AG09309 (cell line): ENCODE measurements at regions not wholly inside any gene's neighbourhood (a gene's known extent, or its start where the extent isn't known, plus 50 kb on each side); places are given as distances from the start of the nearest gene placed in this dataset.

ENCODE experiments used
- DNase-seq: peaks from one replicate; pipeline ENCODE4 v3.0.0-alpha.2; 2010; ENCODE audit warnings: low read depth
- H3K4me3 ChIP-seq: 2 replicates; pipeline ENCODE4 v1.5.1; 2011; ENCODE audit warnings: mild to moderate bottlenecking, low read depth, low read length, moderate library complexity; ENCODE audit not compliant: control insufficient read depth
- TF ChIP-seq, protein P1 (sequence below): IDR thresholded peaks from 2 replicates; pipeline ENCODE4 v1.5.1; 2011; ENCODE audit warnings: mild to moderate bottlenecking, low read depth, low read length, inconsistent platforms; ENCODE audit not compliant: insufficient read depth, control insufficient read depth; ENCODE audit errors: missing control alignments

DNA sequence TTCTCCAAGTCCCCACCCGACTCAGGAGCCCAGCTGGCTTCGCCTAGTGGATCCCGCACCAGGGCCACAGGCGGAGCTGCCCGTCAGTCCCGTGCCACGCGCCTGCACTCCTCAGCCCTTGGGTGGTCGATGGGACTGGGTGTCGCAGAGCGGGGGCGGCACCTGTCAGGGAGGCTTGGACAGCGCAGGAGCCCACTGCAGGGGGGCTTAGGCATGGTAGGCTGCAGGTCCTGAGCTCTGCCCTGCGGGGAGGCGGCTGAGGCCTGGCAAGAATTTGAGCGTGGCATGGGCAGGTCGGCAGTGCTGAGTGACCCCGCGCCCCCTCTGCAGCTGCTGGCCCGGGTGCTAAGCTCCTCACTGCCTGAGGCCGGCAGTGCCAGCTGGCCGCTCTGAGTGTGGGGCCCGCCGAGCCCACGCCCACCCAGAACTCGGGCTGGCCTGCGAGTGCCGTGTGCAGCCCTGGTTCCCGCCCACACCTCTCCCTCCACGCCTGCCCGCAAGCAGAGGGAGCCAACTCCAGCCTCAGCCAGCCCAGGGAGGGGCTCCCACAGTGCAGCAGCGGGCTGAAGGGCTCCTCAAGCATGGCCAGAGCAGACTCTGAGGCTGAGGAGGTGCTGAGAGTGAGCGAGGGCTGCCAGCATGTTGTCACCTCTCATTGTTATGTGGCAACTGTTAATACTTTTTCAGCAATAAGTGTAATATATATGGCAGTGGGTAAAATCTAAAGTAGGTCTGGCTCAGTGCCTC lies 548.4 kb upstream of the BRINP3 start:
- TF ChIP-seq, protein P1, sequence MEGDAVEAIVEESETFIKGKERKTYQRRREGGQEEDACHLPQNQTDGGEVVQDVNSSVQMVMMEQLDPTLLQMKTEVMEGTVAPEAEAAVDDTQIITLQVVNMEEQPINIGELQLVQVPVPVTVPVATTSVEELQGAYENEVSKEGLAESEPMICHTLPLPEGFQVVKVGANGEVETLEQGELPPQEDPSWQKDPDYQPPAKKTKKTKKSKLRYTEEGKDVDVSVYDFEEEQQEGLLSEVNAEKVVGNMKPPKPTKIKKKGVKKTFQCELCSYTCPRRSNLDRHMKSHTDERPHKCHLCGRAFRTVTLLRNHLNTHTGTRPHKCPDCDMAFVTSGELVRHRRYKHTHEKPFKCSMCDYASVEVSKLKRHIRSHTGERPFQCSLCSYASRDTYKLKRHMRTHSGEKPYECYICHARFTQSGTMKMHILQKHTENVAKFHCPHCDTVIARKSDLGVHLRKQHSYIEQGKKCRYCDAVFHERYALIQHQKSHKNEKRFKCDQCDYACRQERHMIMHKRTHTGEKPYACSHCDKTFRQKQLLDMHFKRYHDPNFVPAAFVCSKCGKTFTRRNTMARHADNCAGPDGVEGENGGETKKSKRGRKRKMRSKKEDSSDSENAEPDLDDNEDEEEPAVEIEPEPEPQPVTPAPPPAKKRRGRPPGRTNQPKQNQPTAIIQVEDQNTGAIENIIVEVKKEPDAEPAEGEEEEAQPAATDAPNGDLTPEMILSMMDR, result no peak
- DNase-seq, result no peak
- no peak overlapping the region for H3K4me3 ChIP-seq

DNA sequence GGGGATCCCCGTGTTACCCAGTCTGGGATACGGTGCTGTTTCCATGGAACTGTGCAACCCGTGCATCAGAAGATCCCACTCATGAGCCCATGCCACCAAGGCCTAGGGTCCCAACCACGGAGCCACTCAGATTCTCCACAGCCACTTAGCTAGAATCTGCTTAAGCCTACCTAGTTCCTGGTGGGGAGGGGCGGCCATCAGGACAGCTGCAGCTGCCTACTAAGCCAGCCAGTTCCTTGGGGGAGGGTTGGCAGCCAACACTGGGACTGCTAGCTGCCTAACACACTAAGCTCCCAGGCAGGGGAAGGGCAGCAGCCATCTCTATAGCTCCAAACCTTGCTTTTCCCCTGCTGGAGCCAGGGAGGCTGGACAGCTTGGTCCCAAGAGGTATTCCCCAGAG lies 549.2 kb upstream of the BRINP3 start:
- TF ChIP-seq, protein P1, result no peak
- H3K4me3 ChIP-seq, result no peak overlapping the region
- no peak for DNase-seq

DNA sequence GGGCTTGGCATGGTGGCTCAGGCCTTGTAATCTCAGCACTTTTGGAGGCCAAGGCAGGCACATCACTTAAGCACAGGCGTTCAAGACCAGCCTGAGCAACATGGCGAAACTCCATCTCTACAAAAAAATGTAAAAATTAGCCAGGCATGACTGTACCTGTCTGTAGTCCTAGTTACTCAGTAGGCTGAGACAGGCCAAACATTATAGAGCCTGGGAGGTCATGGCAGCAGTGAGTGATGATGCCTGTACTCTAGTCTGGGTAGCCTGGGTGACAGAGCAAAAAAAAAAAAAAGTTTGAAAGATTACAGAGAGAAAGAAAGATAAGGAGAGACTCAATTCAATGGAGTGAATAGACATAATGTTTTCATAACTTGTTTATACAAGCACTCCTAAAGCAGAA lies 556.5 kb upstream of the BRINP3 start:
- no peak for DNase-seq
- TF ChIP-seq, protein P1, result no peak
- H3K4me3 ChIP-seq, result no peak overlapping the region

DNA sequence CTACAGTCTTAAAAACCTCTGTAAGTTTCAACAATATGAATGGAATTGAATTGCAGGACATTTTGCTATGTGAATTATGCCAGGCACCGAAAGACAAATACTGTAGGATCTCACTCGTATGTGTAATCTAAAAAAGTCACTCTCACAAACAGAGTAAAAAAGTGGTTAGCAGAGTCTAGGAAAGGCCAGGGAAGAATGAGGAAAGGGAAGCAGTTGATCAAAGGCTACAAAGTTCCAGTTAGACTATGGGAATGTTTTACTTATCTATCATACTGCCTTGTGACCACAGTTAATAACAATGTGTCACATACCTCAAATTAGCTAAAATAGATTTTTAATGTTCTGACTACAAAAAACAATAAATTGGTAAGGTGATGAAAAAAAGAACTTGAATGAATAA lies 565.4 kb upstream of the BRINP3 start:
- TF ChIP-seq, protein P1, result no peak
- no peak for DNase-seq
- H3K4me3 ChIP-seq, result no peak overlapping the region

DNA sequence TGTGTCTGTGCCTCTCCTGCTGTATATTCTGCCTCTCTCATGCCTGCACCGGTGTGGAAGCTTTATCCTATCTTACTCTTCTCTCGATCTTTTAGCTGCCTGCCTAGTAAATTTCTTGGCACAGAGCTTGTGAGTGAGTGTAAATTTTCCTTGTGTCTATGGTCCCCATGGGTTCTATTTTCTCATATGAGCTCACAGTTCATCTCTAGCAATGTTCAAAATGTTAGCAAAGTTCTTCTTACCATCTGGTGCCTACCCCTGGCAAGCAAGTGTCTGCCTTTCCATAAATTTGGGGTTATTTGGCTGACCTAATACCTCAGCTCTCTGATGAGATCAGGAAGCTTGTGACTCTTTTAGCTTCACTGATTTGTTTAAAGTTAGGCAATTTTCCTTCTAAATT lies 572.1 kb upstream of the BRINP3 start:
- TF ChIP-seq, protein P1, result no peak
- DNase-seq, result no peak

DNA sequence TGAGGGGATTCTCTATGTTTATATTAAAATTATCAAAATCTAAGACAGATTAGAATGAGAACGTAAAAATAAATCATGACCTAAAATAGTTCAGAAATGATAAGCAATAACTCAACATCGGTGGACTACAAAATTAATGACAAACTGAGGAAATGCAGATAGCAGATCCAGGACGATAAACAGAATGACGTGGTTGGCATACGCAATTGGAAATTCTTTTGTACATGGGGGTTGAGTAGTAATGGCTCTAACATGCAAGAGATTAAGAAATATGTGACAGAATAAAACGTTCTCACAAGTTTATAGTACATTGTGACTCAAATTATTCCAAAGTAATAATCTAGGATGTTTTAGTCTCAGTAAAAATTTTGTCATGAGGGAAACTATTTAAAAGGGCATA lies 575.2 kb upstream of the BRINP3 start:
- TF ChIP-seq, protein P1, result no peak
- H3K4me3 ChIP-seq, result no peak overlapping the region
- DNase-seq, result no peak

More for the DNA sequence above, 572.1 kb upstream of the BRINP3 start:
- H3K4me3 ChIP-seq, result no peak overlapping the region
